DMS53 (cell line): ENCODE measurements at regions not wholly inside any gene's neighbourhood (a gene's known extent, or its start where the extent isn't known, plus 50 kb on each side); places are given as distances from the start of the nearest gene placed in this dataset.
"Not testable (repeated sequence)": the region's sequence is repeated elsewhere in the genome, so short reads cannot be mapped to it uniquely, and the experiment has no call there.

Experiments used
- DNase-seq: peaks from one replicate; lab custom pipeline; 2025; lab: John Stamatoyannopoulos, UW

DNA sequence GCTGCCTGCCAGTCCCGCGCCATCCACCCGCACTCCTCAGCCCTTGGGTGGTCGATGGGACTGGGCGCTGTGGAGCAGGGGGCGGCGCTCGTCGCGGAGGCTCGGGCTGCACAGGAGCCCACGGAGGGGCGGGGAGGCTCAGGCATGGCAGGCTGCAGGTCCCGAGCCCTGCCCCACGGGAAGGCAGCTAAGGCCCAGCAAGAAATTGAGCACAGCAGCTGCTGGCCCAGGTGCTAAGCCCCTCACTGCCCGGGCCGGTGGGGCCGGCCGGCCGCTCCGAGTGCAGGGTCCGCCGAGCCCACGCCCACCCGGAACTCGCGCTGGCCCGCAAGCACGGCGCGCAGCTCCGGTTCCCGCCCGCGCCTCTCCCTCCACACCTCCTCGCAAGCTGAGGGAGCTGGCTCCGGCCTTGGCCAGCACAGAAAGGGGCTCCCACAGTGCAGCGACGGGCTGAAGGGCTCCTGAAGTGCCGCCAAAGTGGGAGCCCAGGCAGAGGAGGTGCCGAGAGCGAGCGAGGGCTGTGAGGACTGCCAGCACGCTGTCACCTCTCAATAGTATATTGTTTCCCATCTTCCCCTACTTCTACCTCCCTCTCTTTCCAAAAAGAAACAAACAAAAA lies 219.6 kb downstream of the BAMBI start:
- not testable (repeated sequence) for DNase-seq

DNA sequence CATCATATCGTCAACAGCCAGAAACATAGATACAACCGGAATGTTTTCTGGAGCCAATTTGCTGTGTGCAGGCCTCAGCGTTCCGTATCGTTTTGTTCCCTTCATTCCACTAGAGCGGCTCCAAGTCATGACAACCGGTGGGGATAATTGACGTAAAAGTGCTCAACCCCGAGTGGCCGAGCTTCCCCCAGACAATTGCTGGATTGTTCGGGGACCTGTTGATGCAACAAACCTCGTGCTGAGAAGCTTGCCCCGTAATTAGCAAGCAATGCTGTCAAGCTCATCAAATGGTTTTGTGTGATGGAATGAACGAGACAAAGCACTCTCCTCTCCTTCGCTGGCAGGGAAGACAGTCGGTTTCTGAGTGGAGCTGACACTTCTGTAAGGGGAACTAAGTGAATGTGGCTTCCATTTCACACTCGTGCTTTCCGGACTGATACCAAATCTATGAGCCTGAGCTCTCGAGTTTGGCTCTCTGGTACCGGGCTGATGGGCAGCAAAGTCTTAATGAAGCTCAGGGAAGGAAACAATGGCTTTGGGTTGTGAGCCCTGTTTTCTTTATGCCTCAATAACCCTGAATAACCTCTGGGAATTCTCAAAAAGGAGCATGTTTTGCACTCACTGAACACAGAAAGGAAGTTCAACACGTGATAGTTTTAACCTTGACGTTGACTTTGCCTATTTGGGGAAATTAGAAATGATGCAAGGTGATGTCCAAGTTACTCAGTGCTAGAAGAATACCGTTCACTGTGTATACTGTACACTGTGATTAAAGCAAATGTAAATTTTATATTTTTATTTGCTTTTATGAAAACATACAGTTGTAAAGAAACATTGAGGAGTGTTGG lies 220.5 kb downstream of the BAMBI start:
- no peak for DNase-seq

DNA sequence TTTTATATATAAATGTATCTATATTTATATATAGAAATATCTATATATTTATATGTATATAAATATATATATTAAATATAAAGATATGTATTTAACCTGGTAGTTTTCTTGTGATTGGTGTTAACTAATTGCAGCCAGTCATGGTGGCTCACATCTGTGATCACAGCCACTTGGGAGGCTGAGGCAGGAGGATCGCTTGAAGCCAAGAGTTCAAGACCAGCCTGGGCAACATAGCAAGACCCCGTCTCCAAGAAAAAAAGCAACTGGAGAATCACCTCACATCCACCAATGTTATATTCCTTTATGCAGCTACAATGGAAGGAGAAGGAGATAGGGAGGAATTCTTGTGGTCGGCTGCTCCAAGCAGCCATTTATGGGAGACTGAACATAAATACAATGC lies 224.9 kb downstream of the BAMBI start:
- no peak for DNase-seq

DNA sequence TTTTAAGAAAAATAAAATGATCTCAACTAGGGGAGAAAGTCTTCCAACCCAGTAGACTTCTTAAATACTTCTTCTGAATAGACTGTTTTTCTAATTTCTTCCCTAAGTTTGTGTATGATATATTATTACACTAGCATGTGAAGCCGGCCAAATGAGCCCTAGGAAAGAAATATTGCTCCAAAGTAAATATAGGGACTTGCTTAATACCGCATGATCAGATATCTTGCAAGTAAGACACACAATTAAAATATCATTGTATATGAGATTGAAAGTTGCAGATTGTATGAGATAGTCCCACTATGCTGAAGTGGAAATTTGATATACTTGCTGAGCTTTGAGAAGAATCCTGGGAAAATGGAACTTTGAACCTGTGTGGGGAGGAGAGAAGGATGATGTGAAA lies 225.7 kb downstream of the BAMBI start:
- DNase-seq = no peak

DNA sequence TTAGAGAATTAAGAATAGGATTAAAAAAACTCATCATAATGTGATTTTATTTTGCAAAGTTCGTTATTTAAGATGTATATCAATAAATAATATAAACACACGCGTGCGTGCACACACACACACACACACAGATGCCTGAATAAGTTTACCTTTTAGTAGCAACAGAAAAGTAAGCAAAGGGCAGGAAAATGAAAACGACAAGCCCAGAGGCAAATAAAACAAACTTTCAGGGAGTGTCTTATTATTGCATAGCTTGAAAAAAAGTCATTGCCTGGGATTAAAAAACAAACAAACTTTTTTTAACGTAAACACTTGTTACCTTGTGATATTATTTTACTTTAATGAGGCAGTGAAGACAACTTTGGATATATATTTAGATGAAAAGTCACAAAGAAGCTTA lies 226.4 kb downstream of the BAMBI start:
- DNase-seq = no peak

DNA sequence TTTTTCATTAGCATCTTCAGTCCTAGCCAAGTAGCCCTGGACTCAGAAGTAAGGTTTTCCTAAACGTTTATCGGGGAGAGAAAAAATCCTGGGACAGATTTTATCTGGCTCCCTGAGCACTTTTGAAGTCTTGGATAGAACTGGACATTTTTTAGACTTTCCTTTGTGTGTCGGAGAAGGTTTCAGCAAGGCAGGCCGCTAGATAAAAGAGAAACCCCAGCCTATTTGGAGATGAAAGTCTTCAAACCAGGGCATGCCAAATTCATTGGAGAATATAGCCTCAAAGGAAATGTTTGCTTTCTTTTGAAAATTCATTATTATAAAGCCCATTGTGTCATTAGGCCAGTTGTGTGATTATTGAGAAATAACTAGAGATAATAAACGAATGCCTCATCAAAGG lies 228.1 kb downstream of the BAMBI start:
- DNase-seq = no peak

DNA sequence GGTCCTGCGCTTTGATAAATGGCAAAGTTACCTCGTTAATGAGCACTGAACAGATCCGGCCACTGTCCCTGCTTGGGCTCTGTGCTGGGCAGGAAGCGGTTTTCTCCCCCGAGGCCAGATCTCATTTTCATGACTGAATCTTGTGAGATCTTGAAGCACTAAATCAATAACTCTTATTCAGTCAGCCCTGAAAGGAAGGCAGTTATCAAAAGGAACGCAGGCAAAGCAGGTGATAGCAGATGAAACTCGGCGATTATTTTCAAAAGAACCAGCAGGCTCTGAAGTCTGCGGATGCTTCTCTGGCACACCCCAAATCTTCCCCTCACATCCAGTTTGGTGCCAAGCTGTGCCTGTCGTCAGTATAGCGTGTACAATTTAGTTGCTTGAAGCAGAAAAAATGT lies 228.7 kb downstream of the BAMBI start:
- no peak for DNase-seq

DNA sequence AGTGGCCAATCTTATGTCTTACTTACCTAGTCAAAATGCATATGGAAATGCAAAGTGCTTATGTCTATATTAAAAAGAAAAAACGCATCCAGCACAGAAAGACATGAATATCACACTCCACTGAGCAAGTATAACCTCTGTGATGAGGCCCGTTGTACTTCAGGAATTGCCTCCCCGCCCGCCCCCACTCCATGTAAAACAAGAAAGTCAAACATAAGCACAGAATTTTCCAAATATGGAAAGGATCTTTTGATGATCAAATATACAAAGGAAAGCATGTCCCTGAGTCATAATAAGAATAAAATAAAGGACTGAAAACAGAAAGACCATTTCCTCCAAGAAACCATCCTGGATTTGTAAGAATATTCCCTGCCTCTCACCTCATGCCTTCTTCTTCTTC lies 229.1 kb downstream of the BAMBI start:
- DNase-seq = no peak

DNA sequence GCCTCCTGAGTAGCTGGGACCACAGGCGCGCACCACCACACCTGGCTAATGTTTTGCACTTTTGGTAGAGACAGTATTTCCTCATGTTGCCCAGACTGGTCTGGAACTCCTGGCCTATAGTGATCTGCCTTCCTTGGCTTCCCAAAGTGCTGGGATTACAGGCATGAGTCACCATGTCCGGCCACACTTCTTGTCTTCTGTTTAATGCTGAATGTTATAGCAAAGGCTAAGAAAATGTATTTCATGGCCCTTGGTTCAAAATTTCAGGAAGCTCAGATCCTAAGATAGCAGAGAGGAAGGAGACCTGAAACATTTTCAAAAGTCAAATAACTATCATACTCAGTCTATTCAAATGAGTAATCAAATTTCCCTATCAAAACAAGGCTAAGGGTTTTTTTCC lies 229.6 kb downstream of the BAMBI start:
- DNase-seq = no peak

DNA sequence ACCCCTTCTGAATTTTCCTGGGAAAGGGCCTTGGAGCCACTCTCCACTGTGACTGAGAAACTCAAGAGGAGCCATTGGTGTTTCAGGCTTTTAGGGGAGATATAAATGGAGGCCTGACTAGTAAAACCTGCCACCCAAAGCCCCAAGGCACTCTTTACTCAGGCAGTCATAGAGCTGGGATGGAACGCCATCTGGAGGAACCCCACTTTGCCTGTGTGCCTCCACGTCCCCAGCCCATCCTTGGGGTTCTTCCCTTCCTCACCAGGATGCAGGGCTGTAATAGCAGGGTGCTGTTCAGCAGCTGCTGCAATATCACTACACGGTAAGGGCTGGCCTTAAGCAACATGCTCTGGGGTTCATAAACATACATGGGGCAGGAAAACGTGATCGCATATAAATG lies 232.6 kb downstream of the BAMBI start:
- no peak for DNase-seq

DNA sequence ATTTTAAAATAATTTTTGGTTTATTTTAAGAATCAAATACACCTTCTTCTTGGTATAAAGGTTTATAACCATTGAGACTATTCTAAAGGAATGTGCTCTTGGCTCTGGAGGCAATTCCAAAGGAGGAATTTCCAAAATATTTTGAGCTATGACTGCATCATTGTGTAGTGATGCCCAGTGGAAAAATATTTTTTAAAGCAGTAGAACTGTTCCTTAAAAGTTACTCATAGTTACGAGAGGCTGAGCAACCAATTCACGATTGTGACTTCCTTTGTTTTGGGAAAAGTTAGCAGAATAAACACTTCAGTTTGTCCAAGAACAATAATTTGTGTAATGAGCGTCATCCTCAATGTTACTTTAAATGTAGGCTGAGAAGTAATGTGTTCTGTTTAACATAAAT lies 233.6 kb downstream of the BAMBI start:
- DNase-seq = no peak

DNA sequence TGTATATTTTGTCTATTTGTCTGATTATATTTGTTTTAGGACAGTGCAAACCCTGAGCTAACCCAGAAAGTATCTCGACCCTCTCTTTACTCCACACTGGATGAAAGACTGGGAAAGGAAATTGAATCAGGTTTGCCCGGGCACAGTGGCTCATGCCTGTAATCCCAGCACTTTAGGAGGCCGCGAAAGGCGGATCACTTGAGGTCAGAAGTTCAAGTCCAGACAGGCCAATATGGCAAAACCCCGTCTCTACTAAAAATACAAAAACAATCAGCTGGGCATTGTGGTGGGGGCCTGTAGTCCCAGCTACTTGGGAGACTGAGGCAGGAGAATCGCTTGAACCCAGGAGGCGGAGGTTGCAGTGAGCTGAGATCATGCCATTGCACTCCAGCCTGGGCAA lies 234.2 kb downstream of the BAMBI start:
- not testable (repeated sequence) for DNase-seq

DNA sequence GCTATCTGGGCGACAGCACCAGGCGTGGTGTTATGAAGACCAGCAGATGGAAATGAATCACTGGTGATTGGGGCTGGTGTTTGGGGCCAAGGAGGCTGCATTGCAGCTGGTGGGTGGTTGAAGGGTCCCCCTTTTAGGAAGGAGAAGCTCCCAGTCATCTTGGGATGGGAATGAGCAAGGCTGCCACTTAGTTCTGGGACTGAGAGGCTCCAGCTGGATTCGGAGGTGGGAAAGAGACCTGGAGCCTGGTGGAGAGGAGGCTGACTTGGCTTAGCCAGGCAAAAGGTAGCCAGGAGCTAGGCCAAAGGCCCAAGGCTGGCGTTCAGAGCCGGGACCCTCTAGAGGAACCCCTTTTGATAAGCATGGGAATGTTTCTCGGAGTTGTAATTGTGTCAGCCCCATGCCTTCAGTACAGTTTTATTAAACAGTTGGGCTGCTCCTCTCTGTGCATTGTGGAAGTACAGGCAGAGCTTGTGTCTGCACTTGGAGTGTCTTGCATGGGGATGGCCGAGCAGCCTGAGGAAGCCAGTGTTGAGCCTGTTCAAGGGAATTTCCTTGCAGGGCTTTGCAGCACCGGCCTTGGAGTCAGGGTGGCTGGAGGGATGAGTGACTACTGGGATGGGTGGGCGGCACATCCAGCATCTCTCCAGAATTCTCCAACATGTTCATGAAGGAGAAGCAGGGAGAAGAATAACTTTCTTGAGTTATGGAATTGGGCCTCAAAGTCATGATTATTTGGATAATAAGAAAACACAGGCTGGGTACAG lies 234.9 kb downstream of the BAMBI start:
- no peak for DNase-seq

DNA sequence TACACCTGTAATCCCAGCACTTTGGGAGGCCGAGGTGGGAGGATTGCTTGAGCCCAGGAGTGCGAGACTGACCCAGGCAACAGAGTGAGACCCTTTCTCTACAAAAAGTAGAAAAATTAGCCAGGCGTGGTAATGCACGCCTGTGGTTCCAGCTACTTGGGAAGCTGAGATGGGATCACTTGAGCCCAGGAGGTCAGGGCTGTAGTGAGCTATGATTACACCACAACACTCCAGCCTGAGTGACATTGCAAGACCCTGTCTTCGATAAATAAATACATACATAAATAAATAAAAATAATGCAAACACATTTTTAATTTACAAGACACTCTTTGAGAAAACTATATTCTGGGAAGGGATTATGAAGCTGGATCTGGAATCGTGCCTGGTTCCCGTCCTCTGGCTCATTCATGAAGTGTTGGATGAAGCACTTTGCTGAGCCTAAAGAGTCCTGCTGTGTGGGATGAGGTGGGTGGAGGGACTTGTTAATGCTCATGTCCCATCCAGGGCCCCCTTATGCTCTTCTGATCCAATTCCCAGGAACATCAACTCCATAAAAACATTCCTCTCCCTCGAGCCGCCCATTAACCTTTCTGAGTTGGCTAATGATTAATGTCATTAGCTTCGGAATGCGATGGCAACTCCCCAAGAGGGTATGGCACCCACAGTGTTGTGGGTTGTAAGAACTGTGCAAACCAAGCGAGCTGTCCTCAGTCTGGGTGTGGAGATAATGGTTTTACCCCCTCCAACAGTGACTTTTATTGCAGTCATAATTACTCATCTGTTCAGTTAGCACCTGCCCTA lies 236.3 kb downstream of the BAMBI start:
- DNase-seq = no peak

DNA sequence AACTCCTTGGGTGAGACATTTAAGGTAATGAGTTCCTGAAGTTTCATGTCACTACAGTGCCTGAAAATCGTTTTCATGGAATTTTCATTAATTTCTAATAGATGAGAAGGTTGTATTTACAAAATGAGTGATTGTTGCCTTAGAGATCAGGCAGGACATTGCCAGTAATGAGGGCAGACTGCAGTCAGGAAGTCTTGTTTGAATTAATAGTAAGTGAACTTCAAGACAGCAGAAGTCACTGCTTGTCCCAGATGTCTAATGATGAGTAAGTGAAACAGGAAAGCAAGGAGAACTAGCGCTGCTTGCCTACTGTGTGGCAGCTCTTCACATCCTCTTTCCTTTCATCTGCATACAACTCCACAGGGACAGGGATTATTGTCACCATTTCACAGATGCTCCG lies 237.4 kb downstream of the BAMBI start:
- no peak for DNase-seq

DNA sequence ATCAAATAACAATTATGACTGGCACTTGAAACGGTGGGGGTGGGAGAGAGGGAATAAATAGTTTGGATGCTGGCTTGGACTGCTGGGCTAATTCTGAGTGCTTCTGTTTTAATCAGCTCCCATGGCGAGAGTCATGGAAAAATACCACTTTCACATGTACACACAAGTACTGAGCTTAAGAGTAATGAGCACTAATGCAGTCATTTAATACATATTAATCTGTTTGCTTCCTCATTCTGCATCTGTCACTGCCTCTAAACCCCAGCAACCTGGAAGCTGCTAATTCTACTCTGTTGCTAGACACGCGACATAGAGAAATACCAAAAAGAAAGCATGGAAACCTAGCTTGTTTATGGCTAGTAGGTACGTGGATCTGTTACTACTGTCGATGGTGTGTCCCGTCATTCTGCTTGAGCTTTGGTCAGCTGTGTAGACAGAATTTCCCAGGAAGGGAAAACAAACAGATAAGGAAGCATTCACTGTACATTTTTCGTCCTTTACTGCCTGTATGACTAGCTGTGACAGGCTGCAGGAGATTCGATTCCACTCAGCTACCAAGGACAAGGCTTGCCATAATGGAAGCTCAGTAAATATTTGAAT lies 238.8 kb downstream of the BAMBI start:
- DNase-seq = no peak

DNA sequence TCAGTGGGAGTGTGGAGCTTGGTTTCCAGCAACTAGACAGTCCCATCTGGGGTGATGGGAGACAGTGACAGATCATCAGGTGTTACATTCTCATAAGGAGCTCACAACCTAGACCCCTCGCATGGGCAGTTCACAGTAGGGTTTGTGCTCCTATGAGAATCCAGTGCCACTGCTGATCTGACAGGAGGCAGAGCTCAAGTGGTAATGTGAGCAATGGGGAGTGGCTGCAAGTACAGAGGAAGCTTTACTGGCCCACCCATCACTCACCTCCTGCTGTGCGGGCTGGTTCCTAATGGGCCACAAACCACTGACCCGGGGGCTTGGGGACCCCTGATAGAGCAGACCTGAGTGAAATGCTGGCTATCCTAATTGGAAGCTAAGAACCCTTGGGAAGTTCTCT lies 242.8 kb downstream of the BAMBI start:
- DNase-seq = no peak

DNA sequence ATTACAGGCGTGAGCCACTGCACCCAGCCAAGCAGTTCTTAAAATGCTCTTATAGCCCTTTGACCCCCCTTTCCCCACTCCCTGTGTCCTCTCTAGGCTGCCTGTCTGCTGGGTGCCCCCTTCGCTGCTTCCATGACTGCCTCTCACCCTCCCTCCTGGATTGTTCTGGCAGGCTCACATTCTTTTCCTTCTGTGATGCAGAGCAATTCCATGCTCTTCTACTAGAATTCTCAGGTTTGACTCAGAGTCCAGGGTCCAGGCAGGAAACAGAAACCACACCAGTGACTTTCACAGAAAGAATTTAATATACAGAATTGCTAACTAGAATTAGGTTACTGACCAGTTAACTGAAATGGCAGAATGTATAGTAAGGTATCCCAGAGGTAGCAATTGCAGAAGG lies 244.8 kb downstream of the BAMBI start:
- no peak for DNase-seq

DNA sequence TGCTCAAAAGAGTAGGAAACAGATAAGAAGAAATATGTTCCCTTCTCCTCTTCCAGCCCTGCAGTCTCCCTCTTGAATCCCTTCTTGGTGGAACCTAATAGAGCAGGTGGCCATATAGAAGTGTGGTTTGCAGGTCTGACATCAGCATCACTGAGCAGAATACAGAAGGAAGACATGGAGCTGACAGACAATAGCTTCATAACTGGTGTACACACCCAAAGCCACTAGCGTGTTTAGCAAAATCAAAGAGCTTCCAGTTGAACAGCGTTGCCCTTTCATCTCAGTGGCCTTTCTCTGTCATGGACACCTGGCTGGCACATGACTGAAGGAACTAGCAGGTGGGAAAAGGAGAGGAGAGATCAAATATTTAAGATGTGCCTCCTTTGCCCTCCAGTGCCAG lies 245.5 kb downstream of the BAMBI start:
- no peak for DNase-seq

DNA sequence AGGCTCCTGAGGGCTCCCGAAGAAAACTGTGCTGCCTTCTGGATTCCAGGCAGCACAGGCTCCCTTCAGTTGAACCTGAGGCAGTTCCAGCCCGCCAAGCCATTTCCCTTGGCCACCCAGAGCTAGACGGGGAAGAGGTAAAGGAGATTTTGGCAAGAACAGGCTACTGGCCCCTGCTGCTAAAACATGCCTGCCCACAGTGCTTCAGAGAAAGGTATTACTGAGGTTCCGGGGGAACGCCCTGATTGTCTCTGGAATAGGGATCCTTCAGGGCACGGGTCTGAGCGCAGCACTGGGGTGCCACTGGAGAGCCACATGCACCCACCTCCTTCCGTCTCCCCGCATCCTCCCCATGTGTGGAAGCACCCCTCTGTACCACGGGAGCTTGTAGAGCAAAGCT lies 247.4 kb downstream of the BAMBI start:
- no peak for DNase-seq

DNA sequence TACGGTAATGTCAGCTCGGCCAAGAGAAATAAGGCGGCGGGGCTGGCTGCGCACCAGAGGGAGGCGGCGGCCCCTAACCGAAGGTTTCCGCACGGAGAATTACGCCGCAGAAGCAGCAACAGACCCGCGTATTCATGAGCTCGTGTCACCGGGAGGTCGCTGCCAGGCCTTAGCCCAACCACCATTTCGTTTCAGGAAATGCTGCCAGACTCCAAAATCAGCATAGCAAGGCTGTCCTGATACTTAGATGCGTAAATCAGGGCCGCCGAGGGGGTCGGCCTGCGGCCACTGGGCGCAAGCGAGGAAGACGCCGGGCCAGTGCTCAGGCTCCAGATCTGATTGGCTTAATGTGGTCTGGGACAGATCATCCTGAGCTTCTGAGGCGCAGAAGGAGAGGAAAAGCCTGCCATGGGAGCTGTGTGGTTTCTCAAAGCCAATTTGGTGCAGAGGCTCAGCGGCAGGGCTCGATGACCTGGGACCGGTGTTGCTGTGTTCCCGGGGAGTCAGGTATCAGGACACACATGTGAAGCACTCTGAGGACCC lies 247.9 kb downstream of the BAMBI start:
- DNase-seq = no peak

DNA sequence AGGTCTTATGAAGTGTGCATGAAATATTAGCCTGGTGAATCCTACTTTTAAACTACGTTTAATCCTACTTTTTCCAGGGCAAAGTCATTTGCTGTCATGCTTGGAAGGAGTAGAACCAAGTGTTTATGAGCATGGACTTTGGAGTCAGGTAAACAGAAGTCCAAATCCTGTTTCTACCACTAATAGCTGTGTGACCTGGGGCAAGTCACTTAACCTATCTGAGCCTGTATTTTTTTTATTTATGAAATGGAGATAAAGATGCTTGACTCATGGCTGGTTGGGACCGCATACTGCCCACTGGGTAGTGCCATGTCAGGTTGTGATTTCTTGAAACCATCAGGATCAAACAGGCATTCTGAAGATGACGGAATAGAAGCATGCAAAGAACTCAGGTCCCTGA lies 249.6 kb downstream of the BAMBI start:
- no peak for DNase-seq
